ENCODE measurements at regions not wholly inside any gene's neighbourhood (a gene's known extent, or its start where the extent isn't known, plus 50 kb on each side); places are given as distances from the start of the nearest gene placed in this dataset.

GRCh38 chr5:89380635-89381034 lies 497.7 kb upstream of the MEF2C start:
- DNase-seq: no peak

- no peak for DNase-seq
Measured at GRCh38 chr5:89377767-89378455, 494.9 kb upstream of the MEF2C start.

- no peak for DNase-seq
Measured at GRCh38 chr5:89374818-89375521, 492.0 kb upstream of the MEF2C start.

GRCh38 chr5:89374144-89374784 lies 491.3 kb upstream of the MEF2C start:
- no peak for DNase-seq

- no peak for DNase-seq
Measured at GRCh38 chr5:89372176-89372575, 489.2 kb upstream of the MEF2C start.

- DNase-seq: no peak
Measured at GRCh38 chr5:89371646-89372045, 488.7 kb upstream of the MEF2C start.

- no peak for DNase-seq
Measured at GRCh38 chr5:89359046-89359445, 476.1 kb upstream of the MEF2C start.

GRCh38 chr5:89353837-89354551 lies 471.0 kb upstream of the MEF2C start:
- no peak for DNase-seq

GRCh38 chr5:89351975-89352374 lies 469.0 kb upstream of the MEF2C start:
- no peak for DNase-seq

GRCh38 chr5:89351222-89351621 lies 468.2 kb upstream of the MEF2C start:
- no peak for DNase-seq

- DNase-seq: no peak
Measured at GRCh38 chr5:89350684-89351083, 467.7 kb upstream of the MEF2C start.

GRCh38 chr5:89349246-89349980 lies 466.4 kb upstream of the MEF2C start:
- no peak for DNase-seq

GRCh38 chr5:89346573-89346972 lies 463.6 kb upstream of the MEF2C start:
- DNase-seq: no peak

- no peak for DNase-seq
Measured at GRCh38 chr5:89343666-89344065, 460.7 kb upstream of the MEF2C start.

- no peak for DNase-seq
Measured at GRCh38 chr5:89342106-89342876, 459.3 kb upstream of the MEF2C start.

- DNase-seq: no peak
Measured at GRCh38 chr5:89338935-89339334, 456.0 kb upstream of the MEF2C start.

GRCh38 chr5:89336111-89336510 lies 453.1 kb upstream of the MEF2C start:
- no peak for DNase-seq

GRCh38 chr5:89330140-89330539 lies 447.2 kb upstream of the MEF2C start:
- no peak for DNase-seq

- DNase-seq: no peak
Measured at GRCh38 chr5:89327608-89328007, 444.6 kb upstream of the MEF2C start.

GRCh38 chr5:89324990-89325389 lies 442.0 kb upstream of the MEF2C start:
- DNase-seq: no peak

GRCh38 chr5:89320421-89321277 lies 437.7 kb upstream of the MEF2C start:
- no peak for DNase-seq

All from Kasumi-1 (cell line).